H9 (cell line): ENCODE measurements at regions not wholly inside any gene's neighbourhood (a gene's known extent, or its start where the extent isn't known, plus 50 kb on each side); places are given as distances from the start of the nearest gene placed in this dataset.

ENCODE experiments used
- DNase-seq: peaks from one replicate; pipeline ENCODE4 v3.0.0-alpha.2; 2017
- H2AFZ ChIP-seq: one replicate; pipeline ENCODE4 v1.6.1; 2013; ENCODE audit warnings: mild to moderate bottlenecking, low read length, control low read depth, moderate library complexity
- H2AK5ac ChIP-seq: 2 replicates; pipeline ENCODE4 v1.6.1; 2013; ENCODE audit warnings: low read length, control low read depth, mixed read lengths; ENCODE audit not compliant: insufficient read length
- H2BK120ac ChIP-seq: one replicate; pipeline ENCODE4 v1.6.1; 2013; ENCODE audit warnings: low read depth, mild to moderate bottlenecking, low read length, control low read depth, inconsistent platforms; ENCODE audit not compliant: poor library complexity, severe bottlenecking
- H2BK12ac ChIP-seq: 2 replicates; pipeline ENCODE4 v1.6.1; 2013; ENCODE audit warnings: low read length, control low read depth, mixed read lengths, low read depth; ENCODE audit not compliant: insufficient read length
- H2BK15ac ChIP-seq: 2 replicates; pipeline ENCODE4 v1.6.1; 2013; ENCODE audit warnings: low read depth, low read length, control low read depth
- H2BK20ac ChIP-seq: one replicate; pipeline ENCODE4 v1.6.1; 2013; ENCODE audit warnings: low read depth, mild to moderate bottlenecking, low read length, control low read depth, inconsistent platforms; ENCODE audit not compliant: poor library complexity, severe bottlenecking
- H2BK5ac ChIP-seq: 2 replicates; pipeline ENCODE4 v1.6.1; 2013; ENCODE audit warnings: low read length, control low read depth, mixed read lengths; ENCODE audit not compliant: insufficient read length
- H3K14ac ChIP-seq: 2 replicates; pipeline ENCODE4 v1.6.1; 2013; ENCODE audit warnings: low read length, control low read depth; ENCODE audit not compliant: insufficient read depth
- H3K18ac ChIP-seq: 2 replicates; pipeline ENCODE4 v1.6.1; 2013; ENCODE audit warnings: low read depth, mild to moderate bottlenecking, mixed read lengths, low read length, control low read depth; ENCODE audit not compliant: insufficient read length
- H3K23ac ChIP-seq: 2 replicates; pipeline ENCODE4 v1.6.1; 2013; ENCODE audit warnings: low read length, control low read depth, mixed read lengths, low read depth; ENCODE audit not compliant: insufficient read length
- H3K23me2 ChIP-seq: 2 replicates; pipeline ENCODE4 v1.6.1; 2013; ENCODE audit warnings: low read depth, mild to moderate bottlenecking, mixed read lengths, low read length, control low read depth; ENCODE audit not compliant: insufficient read length, poor library complexity, severe bottlenecking
- H3K27ac ChIP-seq: 2 replicates; pipeline ENCODE4 v1.5.1; 2013; ENCODE audit warnings: low read length, control low read depth, mixed read lengths, low read depth; ENCODE audit not compliant: insufficient read length
- H3K27me3 ChIP-seq: 2 replicates; pipeline ENCODE4 v1.6.1; 2013; ENCODE audit warnings: low read length, control low read depth, inconsistent platforms; ENCODE audit not compliant: insufficient read depth
- H3K4ac ChIP-seq: 2 replicates; pipeline ENCODE4 v1.6.1; 2013; ENCODE audit warnings: low read depth, mild to moderate bottlenecking, control low read depth, inconsistent platforms, low read length, moderate library complexity
- H3K4me1 ChIP-seq: 2 replicates; pipeline ENCODE4 v1.6.1; 2013; ENCODE audit warnings: low read length, control low read depth, inconsistent platforms; ENCODE audit not compliant: insufficient read depth
- H3K4me2 ChIP-seq: 2 replicates; pipeline ENCODE4 v1.6.1; 2013; ENCODE audit warnings: low read length, control low read depth, mixed read lengths; ENCODE audit not compliant: insufficient read length, insufficient read depth
- H3K56ac ChIP-seq: 2 replicates; pipeline ENCODE4 v1.6.1; 2013; ENCODE audit warnings: low read depth, mild to moderate bottlenecking, mixed read lengths, low read length, control low read depth; ENCODE audit not compliant: insufficient read length
- H3K79me1 ChIP-seq: 2 replicates; pipeline ENCODE4 v1.6.1; 2013; ENCODE audit warnings: low read depth, mild to moderate bottlenecking, moderate library complexity, low read length, control low read depth, inconsistent platforms; ENCODE audit not compliant: insufficient read depth, poor library complexity, severe bottlenecking
- H3K79me2 ChIP-seq: 2 replicates; pipeline ENCODE4 v1.6.1; 2013; ENCODE audit warnings: low read length, control low read depth, inconsistent platforms; ENCODE audit not compliant: insufficient read depth
- H3K9ac ChIP-seq: 2 replicates; pipeline ENCODE4 v1.6.1; 2013; ENCODE audit warnings: low read length, control low read depth, mixed read lengths; ENCODE audit not compliant: insufficient read length; ENCODE audit errors: extremely low read depth
- H3K9me3 ChIP-seq: one replicate; pipeline ENCODE4 v1.6.1; 2013; ENCODE audit warnings: low read depth, low read length, inconsistent platforms; ENCODE audit not compliant: control insufficient read depth
- H3T11ph ChIP-seq: one replicate; pipeline ENCODE4 v1.6.1; 2013; ENCODE audit warnings: mild to moderate bottlenecking, low read length, control low read depth, inconsistent platforms
- H4K20me1 ChIP-seq: one replicate; pipeline ENCODE4 v1.6.1; 2013; ENCODE audit not compliant: control insufficient read depth, insufficient read length, insufficient read depth
- H4K5ac ChIP-seq: 2 replicates; pipeline ENCODE4 v1.6.1; 2013; ENCODE audit warnings: low read depth, mild to moderate bottlenecking, mixed read lengths, low read length, control low read depth; ENCODE audit not compliant: insufficient read length
- H4K8ac ChIP-seq: replicated peaks from 2 replicates; pipeline ENCODE4 v1.6.1; 2013; ENCODE audit warnings: low read length, control low read depth, mixed read lengths, low read depth; ENCODE audit not compliant: insufficient read length
- H4K91ac ChIP-seq: 2 replicates; pipeline ENCODE4 v1.6.1; 2013; ENCODE audit warnings: low read depth, mild to moderate bottlenecking, moderate library complexity, mixed read lengths, low read length, control low read depth; ENCODE audit not compliant: insufficient read length
- H3K27ac Mint-ChIP-seq, 3 experiments: 2 replicates in 2 of 3; 3 replicates in 1 of 3; pipeline ENCODE4 v1.8.0; 2020 to 2021; ENCODE audit warnings: mixed read lengths in 3 of 3, mild to moderate bottlenecking in 1 of 3, moderate library complexity in 1 of 3
- H3K27me3 Mint-ChIP-seq: 2 replicates; pipeline ENCODE4 v1.8.0; 2021; ENCODE audit warnings: low read depth, mild to moderate bottlenecking, moderate library complexity, mixed read lengths
- H3K36me3 Mint-ChIP-seq, 3 experiments: 2 replicates in 2 of 3; 3 replicates in 1 of 3; pipeline ENCODE4 v1.8.0; 2020 to 2021; ENCODE audit warnings: low read depth in 3 of 3, mixed read lengths in 3 of 3; ENCODE audit not compliant: insufficient read depth in 1 of 3
- H3K4me1 Mint-ChIP-seq, 2 experiments: 2 replicates each; pipeline ENCODE4 v1.8.0; 2020; ENCODE audit warnings: mixed read lengths in 2 of 2
- H3K4me3 Mint-ChIP-seq, 2 experiments: 2 replicates in 1 of 2; 3 replicates in 1 of 2; pipeline ENCODE4 v1.8.0; 2020 to 2021; ENCODE audit warnings: mild to moderate bottlenecking in 2 of 2, mixed read lengths in 2 of 2, moderate library complexity in 1 of 2
- H3K9me3 Mint-ChIP-seq, 2 experiments: 2 replicates in 1 of 2; 3 replicates in 1 of 2; pipeline ENCODE4 v1.8.0; 2020; ENCODE audit warnings: mild to moderate bottlenecking in 2 of 2, mixed read lengths in 2 of 2, moderate library complexity in 1 of 2
- WGBS: extraction: QIAGEN DNeasy Blood & Tissue Kit; methylation state at CpG from one replicate; pipeline ENCODE4 v1.1.7; 2013; ENCODE audit warnings: missing lambda C conversion rate, low lambda C conversion rate, mixed read lengths; ENCODE audit not compliant: insufficient read length; ENCODE audit errors: extremely low coverage; 5-methylcytosine and 5-hydroxymethylcytosine counted together
- TF ChIP-seq, protein P1 (sequence below): fragments of 200-600 bp; sonication (generic); conservative IDR thresholded peaks from 3 replicates; pipeline ENCODE4 v1.8.0; 2021; ENCODE audit warnings: antibody characterized with exemption, mild to moderate bottlenecking

DNA sequence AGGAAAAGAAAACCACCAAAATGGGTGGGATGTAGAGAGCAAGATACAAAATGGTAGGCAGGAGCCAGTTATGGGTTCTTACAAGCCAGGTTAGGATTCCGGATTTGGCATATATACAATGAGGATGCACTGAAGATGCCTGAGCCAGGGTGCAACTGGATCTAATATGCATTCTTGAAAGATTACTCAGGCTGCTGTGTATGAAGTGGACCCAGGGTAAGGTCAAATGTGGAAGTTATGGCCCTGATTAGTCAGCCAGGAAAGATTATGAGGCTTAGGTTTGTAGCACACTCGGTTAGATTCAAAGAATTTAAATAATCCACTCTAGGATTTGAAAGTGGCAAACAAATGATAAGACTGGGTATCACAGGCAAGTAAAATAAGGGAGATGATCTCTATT, 1750.7 kb upstream of the FLRT2 start:
- Histone ChIP-seq H3K4me1 (no peaks in the 10 kb centered on the region), H4K20me1 (no peaks in the 10 kb centered on the region), H3K27me3 (no peaks in the 10 kb centered on the region), H3K14ac (no peak overlapping the region), H3T11ph (no peak overlapping the region), H2BK5ac (no peak overlapping the region), H3K56ac (no peak overlapping the region), H3K79me2 (no peaks in the 10 kb centered on the region), H4K5ac (no peak overlapping the region), H2AK5ac (no peak overlapping the region), H3K4me2 (no peak overlapping the region), H3K9ac (no peak overlapping the region), H3K4ac (no peak overlapping the region), H2BK20ac (no peak overlapping the region), H2BK15ac (no peak overlapping the region), H2BK12ac (no peak overlapping the region), H2BK120ac (no peak overlapping the region), H2AFZ (no peak overlapping the region), H4K8ac (no peak overlapping the region), H3K27ac (no peak overlapping the region), H3K18ac (no peak overlapping the region), H3K23me2 (no peaks in the 10 kb centered on the region), H3K9me3 (no peaks in the 10 kb centered on the region), H4K91ac (no peak overlapping the region), H3K79me1 (no peaks in the 10 kb centered on the region), H3K23ac (no peak overlapping the region)
- Mint-ChIP-seq H3K4me3 (no peak overlapping the region), H3K27me3 (no peaks in the 10 kb centered on the region), H3K9me3 (no peaks in the 10 kb centered on the region), H3K36me3 (no peaks in the 10 kb centered on the region), H3K27ac (no peak overlapping the region), H3K4me1 (no peaks in the 10 kb centered on the region)
- no peak for DNase-seq
- TF ChIP-seq, protein P1, sequence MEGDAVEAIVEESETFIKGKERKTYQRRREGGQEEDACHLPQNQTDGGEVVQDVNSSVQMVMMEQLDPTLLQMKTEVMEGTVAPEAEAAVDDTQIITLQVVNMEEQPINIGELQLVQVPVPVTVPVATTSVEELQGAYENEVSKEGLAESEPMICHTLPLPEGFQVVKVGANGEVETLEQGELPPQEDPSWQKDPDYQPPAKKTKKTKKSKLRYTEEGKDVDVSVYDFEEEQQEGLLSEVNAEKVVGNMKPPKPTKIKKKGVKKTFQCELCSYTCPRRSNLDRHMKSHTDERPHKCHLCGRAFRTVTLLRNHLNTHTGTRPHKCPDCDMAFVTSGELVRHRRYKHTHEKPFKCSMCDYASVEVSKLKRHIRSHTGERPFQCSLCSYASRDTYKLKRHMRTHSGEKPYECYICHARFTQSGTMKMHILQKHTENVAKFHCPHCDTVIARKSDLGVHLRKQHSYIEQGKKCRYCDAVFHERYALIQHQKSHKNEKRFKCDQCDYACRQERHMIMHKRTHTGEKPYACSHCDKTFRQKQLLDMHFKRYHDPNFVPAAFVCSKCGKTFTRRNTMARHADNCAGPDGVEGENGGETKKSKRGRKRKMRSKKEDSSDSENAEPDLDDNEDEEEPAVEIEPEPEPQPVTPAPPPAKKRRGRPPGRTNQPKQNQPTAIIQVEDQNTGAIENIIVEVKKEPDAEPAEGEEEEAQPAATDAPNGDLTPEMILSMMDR: no peak
- WGBS: no CpG with 5 or more reads among the region's 2 CpGs
